ENCODE measurements at regions not wholly inside any gene's neighbourhood (a gene's known extent, or its start where the extent isn't known, plus 50 kb on each side); places are given as distances from the start of the nearest gene placed in this dataset.

DNA sequence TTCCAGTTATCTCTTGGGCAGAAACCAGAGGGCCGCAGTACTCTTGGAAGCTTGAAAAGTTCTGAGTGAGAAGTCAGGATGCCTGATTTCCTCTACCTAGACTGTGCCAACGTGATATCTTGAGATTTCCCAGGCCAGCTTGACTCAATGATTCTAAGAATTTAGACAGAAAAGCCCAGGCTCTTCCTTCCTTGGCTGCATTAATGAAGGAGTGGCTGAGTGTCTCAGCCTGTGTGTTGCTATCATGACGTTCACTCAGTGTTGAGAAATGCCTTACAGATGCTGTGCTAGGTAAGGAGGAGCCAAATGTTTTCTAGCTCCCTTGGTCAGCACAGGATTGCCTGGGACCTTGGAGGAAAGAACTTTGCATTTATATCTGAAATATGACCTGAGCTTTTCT is 454.1 kb upstream of the USP24 start:
- H3K27me3 Mint-ChIP-seq (ENCODE audit: low read depth): no peaks in the 10 kb centered on the region
- H3K36me3 Mint-ChIP-seq (ENCODE audit: low read depth): no peaks in the 10 kb centered on the region
- H3K4me3 Mint-ChIP-seq: no peak overlapping the region
- H3K9me3 Mint-ChIP-seq: no peaks in the 10 kb centered on the region
- H3K4me1 Mint-ChIP-seq (ENCODE audit: low read depth): no peaks in the 10 kb centered on the region
- H3K27ac Mint-ChIP-seq: no peak overlapping the region

- H3K9me3 Mint-ChIP-seq: peaks cover 5% of the 10 kb centered on the region
- no peaks in the 10 kb centered on the region for H3K36me3 Mint-ChIP-seq (ENCODE audit: low read depth)
- H3K4me3 Mint-ChIP-seq: no peak overlapping the region
- no peak overlapping the region for H3K27ac Mint-ChIP-seq
- no peaks in the 10 kb centered on the region for H3K4me1 Mint-ChIP-seq (ENCODE audit: low read depth)
- no peaks in the 10 kb centered on the region for H3K27me3 Mint-ChIP-seq (ENCODE audit: low read depth)
These were observed 447.7 kb upstream of the USP24 start for GRCh38 chr1:55662875-55663274.

DNA sequence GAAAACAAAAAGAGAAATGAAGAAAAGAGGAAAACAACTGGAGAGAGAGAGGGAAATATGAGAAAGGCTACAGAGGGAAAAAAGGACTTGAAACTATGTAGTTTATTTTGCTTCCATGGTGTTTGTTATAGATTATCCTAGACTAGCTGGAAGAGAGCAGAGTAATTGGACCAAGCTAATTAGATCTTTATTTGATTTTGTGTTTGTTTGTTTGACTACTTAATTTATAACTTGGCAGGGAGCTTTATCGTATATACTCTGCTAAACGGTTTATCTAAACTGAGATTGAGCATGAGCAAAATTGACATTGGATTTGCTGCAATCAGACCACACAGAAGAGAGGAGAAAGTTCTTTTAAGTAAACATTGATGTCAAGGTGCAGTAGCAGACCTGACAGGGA is 443.8 kb upstream of the USP24 start:
- Mint-ChIP-seq H3K36me3 (ENCODE audit: low read depth) (no peaks in the 10 kb centered on the region), H3K9me3 (peaks cover 5% of the 10 kb centered on the region), H3K27me3 (ENCODE audit: low read depth) (no peaks in the 10 kb centered on the region), H3K27ac (no peak overlapping the region), H3K4me1 (ENCODE audit: low read depth) (no peaks in the 10 kb centered on the region), H3K4me3 (no peak overlapping the region)

- Mint-ChIP-seq H3K27me3 (ENCODE audit: low read depth) (no peaks in the 10 kb centered on the region), H3K27ac (no peak overlapping the region), H3K4me1 (ENCODE audit: low read depth) (no peaks in the 10 kb centered on the region), H3K4me3 (no peak overlapping the region), H3K9me3 (no peaks in the 10 kb centered on the region), H3K36me3 (ENCODE audit: low read depth) (no peaks in the 10 kb centered on the region)
These were observed 439.6 kb upstream of the USP24 start for GRCh38 chr1:55654750-55655149.

- Mint-ChIP-seq H3K4me3 (no peak overlapping the region), H3K27me3 (ENCODE audit: low read depth) (no peaks in the 10 kb centered on the region), H3K36me3 (ENCODE audit: low read depth) (no peaks in the 10 kb centered on the region), H3K9me3 (no peaks in the 10 kb centered on the region), H3K27ac (no peak overlapping the region), H3K4me1 (ENCODE audit: low read depth) (no peaks in the 10 kb centered on the region)
These were observed 439.0 kb upstream of the USP24 start for GRCh38 chr1:55654171-55654570.

DNA sequence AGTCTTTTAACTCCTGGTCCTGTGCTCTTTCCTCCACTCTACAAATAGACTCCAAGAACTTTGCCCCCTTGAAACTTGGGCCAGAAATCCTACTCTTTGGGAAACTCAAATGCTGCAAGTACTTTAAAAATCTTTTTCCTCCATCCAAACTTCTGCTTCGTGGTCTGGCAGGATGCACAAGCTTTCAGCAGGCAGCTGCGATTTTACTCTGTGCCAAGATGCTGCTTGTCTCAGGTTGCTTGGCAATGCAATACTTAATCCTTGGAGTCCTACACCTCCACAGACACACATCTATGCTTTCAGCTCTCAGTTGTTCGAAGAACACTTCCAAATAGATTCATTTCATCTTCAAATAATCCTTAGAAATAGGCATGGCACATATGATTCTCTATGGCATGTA is 435.3 kb upstream of the USP24 start:
- H3K4me1 Mint-ChIP-seq (ENCODE audit: low read depth): no peaks in the 10 kb centered on the region
- no peak overlapping the region for H3K4me3 Mint-ChIP-seq
- no peak overlapping the region for H3K27ac Mint-ChIP-seq
- no peaks in the 10 kb centered on the region for H3K36me3 Mint-ChIP-seq (ENCODE audit: low read depth)
- no peaks in the 10 kb centered on the region for H3K9me3 Mint-ChIP-seq
- no peaks in the 10 kb centered on the region for H3K27me3 Mint-ChIP-seq (ENCODE audit: low read depth)

DNA sequence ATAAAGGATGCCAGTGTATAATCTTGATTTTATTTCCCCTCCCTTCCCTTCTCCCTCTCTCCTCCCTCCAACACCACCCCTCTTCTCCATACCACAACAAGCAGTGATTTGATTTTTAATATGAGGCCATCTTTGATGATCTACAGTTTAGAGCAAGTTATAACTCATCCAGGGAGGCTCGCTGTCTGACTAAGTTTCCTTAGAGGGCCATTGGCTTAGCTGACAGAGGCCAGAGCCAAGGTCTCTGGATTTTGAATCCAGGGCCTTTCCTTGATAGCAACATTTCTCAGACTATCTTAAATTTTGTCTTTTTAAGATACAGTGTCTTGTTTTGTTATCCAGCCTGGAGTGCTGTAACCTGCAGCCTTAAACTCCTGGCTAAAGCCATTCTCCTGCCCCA is 431.0 kb upstream of the USP24 start:
- no peak overlapping the region for H3K4me3 Mint-ChIP-seq
- H3K4me1 Mint-ChIP-seq (ENCODE audit: low read depth): no peaks in the 10 kb centered on the region
- no peak overlapping the region for H3K27ac Mint-ChIP-seq
- no peaks in the 10 kb centered on the region for H3K27me3 Mint-ChIP-seq (ENCODE audit: low read depth)
- no peaks in the 10 kb centered on the region for H3K36me3 Mint-ChIP-seq (ENCODE audit: low read depth)
- H3K9me3 Mint-ChIP-seq: no peaks in the 10 kb centered on the region

- Mint-ChIP-seq H3K27me3 (ENCODE audit: low read depth) (no peaks in the 10 kb centered on the region), H3K4me1 (ENCODE audit: low read depth) (no peaks in the 10 kb centered on the region), H3K27ac (no peak overlapping the region), H3K9me3 (no peaks in the 10 kb centered on the region), H3K36me3 (ENCODE audit: low read depth) (no peaks in the 10 kb centered on the region), H3K4me3 (no peak overlapping the region)
These were observed 430.1 kb upstream of the USP24 start for GRCh38 chr1:55645270-55645669.

- no peak overlapping the region for H3K27ac Mint-ChIP-seq
- no peaks in the 10 kb centered on the region for H3K4me1 Mint-ChIP-seq (ENCODE audit: low read depth)
- no peak overlapping the region for H3K4me3 Mint-ChIP-seq
- no peaks in the 10 kb centered on the region for H3K36me3 Mint-ChIP-seq (ENCODE audit: low read depth)
- no peaks in the 10 kb centered on the region for H3K27me3 Mint-ChIP-seq (ENCODE audit: low read depth)
- H3K9me3 Mint-ChIP-seq: no peaks in the 10 kb centered on the region
These were observed 426.8 kb upstream of the USP24 start for GRCh38 chr1:55641947-55642346.

- Mint-ChIP-seq H3K27me3 (ENCODE audit: low read depth) (no peaks in the 10 kb centered on the region), H3K27ac (no peak overlapping the region), H3K9me3 (no peaks in the 10 kb centered on the region), H3K36me3 (ENCODE audit: low read depth) (no peaks in the 10 kb centered on the region), H3K4me1 (ENCODE audit: low read depth) (no peaks in the 10 kb centered on the region), H3K4me3 (no peak overlapping the region)
These were observed 425.7 kb upstream of the USP24 start for GRCh38 chr1:55640708-55641473.

DNA sequence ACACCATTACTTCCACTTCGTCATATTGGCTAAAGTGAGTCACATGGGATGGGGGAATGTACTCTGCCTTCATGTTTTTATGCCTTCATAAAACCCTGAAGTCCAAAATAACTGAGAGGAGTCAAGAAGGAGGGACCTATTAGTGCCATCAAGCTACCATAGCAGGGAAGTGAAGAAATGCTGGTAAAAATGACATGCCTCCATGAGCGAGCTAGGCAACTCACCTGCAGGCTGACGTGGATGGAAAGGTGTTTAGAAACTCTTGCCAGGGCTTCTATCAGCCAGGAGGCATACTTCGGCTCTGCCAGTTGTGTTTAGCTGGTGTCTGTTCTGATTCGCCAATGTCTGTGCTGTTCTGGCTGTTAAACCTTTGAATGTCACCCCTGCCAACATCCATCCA is 424.4 kb upstream of the USP24 start:
- Mint-ChIP-seq H3K27ac (no peak overlapping the region), H3K4me3 (no peak overlapping the region), H3K36me3 (ENCODE audit: low read depth) (no peaks in the 10 kb centered on the region), H3K27me3 (ENCODE audit: low read depth) (no peaks in the 10 kb centered on the region), H3K9me3 (no peaks in the 10 kb centered on the region), H3K4me1 (ENCODE audit: low read depth) (no peaks in the 10 kb centered on the region)

DNA sequence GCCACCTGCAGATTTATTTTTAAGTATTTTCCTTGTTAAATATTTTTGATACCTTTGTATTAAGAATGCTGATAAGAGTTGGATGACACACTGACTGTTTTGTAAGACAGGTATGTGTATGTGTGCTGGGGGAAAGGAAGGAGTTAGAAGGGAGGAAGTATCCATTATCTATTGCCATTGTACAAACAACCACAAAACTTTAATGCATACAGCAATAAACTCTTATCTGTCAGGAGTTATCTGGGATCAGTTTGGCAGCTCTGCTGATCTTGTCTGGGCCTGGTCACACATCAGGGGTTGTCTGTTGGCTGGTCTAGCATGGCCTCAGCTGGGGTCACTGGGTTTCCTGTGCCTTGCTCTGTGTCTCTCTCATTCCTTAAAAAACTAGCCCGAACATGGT is 423.9 kb upstream of the USP24 start:
- Mint-ChIP-seq H3K27ac (no peak overlapping the region), H3K9me3 (no peaks in the 10 kb centered on the region), H3K27me3 (ENCODE audit: low read depth) (no peaks in the 10 kb centered on the region), H3K4me3 (no peak overlapping the region), H3K4me1 (ENCODE audit: low read depth) (no peaks in the 10 kb centered on the region), H3K36me3 (ENCODE audit: low read depth) (no peaks in the 10 kb centered on the region)

GRCh38 chr1:55636696-55637095 is 421.5 kb upstream of the USP24 start:
- Mint-ChIP-seq H3K27ac (no peak overlapping the region), H3K36me3 (ENCODE audit: low read depth) (no peaks in the 10 kb centered on the region), H3K4me3 (no peak overlapping the region), H3K9me3 (no peaks in the 10 kb centered on the region), H3K27me3 (ENCODE audit: low read depth) (no peaks in the 10 kb centered on the region), H3K4me1 (ENCODE audit: low read depth) (no peaks in the 10 kb centered on the region)

DNA sequence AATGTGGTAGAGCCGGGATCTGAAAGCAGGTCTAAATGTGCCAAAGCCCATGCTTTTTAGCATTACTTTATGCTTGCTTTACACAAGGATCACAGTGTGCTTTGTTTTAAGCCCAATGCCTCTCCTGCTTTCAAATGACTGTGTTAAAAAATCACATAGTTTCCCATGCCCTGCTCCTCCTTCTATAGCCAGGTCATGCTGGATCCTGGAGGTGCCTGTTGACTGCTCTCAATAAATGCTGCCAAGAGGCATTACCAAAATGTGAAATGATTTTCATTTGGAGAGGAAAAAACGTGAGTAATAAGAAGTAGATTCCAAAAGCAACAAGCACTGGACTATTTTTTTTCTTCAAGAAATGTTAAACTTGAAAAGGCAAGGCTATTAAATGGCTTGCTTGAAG is 420.7 kb upstream of the USP24 start:
- Mint-ChIP-seq H3K36me3 (ENCODE audit: low read depth) (no peaks in the 10 kb centered on the region), H3K27ac (no peak overlapping the region), H3K4me3 (no peak overlapping the region), H3K27me3 (ENCODE audit: low read depth) (no peaks in the 10 kb centered on the region), H3K4me1 (ENCODE audit: low read depth) (no peaks in the 10 kb centered on the region), H3K9me3 (no peaks in the 10 kb centered on the region)

DNA sequence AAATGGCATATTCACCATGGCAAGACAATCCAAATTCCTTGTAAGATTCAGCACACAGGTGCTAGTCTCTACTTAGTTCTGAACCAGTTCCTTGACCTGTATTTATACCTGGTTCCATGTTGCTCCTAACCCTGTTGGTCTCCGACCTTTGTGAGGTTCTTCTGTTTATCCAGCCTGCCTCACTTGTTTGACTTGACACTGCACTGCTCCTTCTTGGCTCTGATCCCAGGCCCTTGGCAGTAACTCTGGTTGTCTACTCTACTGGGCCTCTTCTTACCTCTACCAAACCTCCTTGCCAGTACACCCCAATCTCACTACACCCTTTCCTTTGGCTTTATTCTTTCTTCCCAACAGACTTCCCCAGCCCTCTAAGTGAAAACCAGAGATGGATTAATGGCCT is 419.4 kb upstream of the USP24 start:
- Mint-ChIP-seq H3K4me3 (no peak overlapping the region), H3K9me3 (no peaks in the 10 kb centered on the region), H3K27ac (no peak overlapping the region), H3K27me3 (ENCODE audit: low read depth) (no peaks in the 10 kb centered on the region), H3K36me3 (ENCODE audit: low read depth) (no peaks in the 10 kb centered on the region), H3K4me1 (ENCODE audit: low read depth) (no peaks in the 10 kb centered on the region)

- H3K4me3 Mint-ChIP-seq: no peak overlapping the region
- H3K27me3 Mint-ChIP-seq (ENCODE audit: low read depth): no peaks in the 10 kb centered on the region
- H3K36me3 Mint-ChIP-seq (ENCODE audit: low read depth): no peaks in the 10 kb centered on the region
- H3K9me3 Mint-ChIP-seq: no peaks in the 10 kb centered on the region
- no peak overlapping the region for H3K27ac Mint-ChIP-seq
- H3K4me1 Mint-ChIP-seq (ENCODE audit: low read depth): no peaks in the 10 kb centered on the region
These were observed 417.7 kb upstream of the USP24 start for GRCh38 chr1:55632906-55633305.

Measured in T-helper 1 cell treated with Interleukin-12 subunit alpha and Interleukin-12 subunit beta and Interleukin-4 antibody, amounts not matched to agents 30 μg/mL and 1 μg/mL, for 36 hours (primary cell).